Ovary (tissue), 7 donors: ENCODE measurements at regions not wholly inside any gene's neighbourhood (a gene's known extent, or its start where the extent isn't known, plus 50 kb on each side); places are given as distances from the start of the nearest gene placed in this dataset.

Experiments
- DNase-seq, 5 donors: peaks; one replicate each; pipeline ENCODE4 v3.0.0-alpha.2; 2019 to 2020
- H3K27ac ChIP-seq, 2 donors: fragments of 200-600 bp; one replicate each; pipeline versions ENCODE4 v1.5.1 to v1.8.0; 2019 to 2022
- H3K27me3 ChIP-seq: fragments of 200-600 bp; one replicate; pipeline ENCODE4 v1.8.0; 2022
- H3K36me3 ChIP-seq: fragments of 200-600 bp; sonication (generic); one replicate; pipeline ENCODE4 v1.5.1; 2019
- H3K4me1 ChIP-seq: one replicate; pipeline ENCODE4 v1.8.1; 2013; ENCODE audit warnings: mild to moderate bottlenecking, moderate library complexity; ENCODE audit not compliant: insufficient read depth
- H3K4me3 ChIP-seq: fragments of 200-600 bp; sonication (generic); one replicate; pipeline ENCODE4 v1.5.1; 2017
- H3K9me3 ChIP-seq, 2 donors: fragments of 200-600 bp in 1 of 2; sonication (generic) in 1 of 2; one replicate each; pipeline versions ENCODE4 v1.5.1 to v1.8.1; 2013 to 2019; ENCODE audit warnings: mild to moderate bottlenecking in 1 of 2, moderate library complexity in 1 of 2
- EP300 ChIP-seq: sonication (generic); formaldehyde crosslinking; IDR thresholded peaks from one replicate; pipeline ENCODE4 v1.6.1; 2017; ENCODE audit warnings: antibody characterized with exemption
- POLR2A ChIP-seq: fragments of 450-650 bp; IDR thresholded peaks from one replicate; pipeline ENCODE4 v1.6.1; 2017; ENCODE audit warnings: antibody characterized with exemption, mild to moderate bottlenecking, moderate library complexity
- whole genome bisulfite sequencing, 3 donors: extraction: QIAGEN DNeasy Blood & Tissue Kit in 1 of 3; methylation state at CpG; one replicate each; pipeline versions ENCODE4 v1.1.5 to v1.1.7; 2013 to 2017; 5-methylcytosine and 5-hydroxymethylcytosine counted together
- intact Hi-C, 4 donors: fragments of 100-400 bp; cut with DNase I; formaldehyde crosslinking; loops; one replicate each; pipeline versions ENCODE4 v1.11.0 to v1.15.1; 2022 to 2023
- TF ChIP-seq, protein P1 (sequence below), 3 donors: fragments of 450-650 bp in 2 of 3; fragments of 200-600 bp in 1 of 3; IDR thresholded peaks; one replicate each; pipeline versions ENCODE4 v1.5.1 to v1.8.0; 2016 to 2022; ENCODE audit warnings: antibody characterized with exemption in 3 of 3, mild to moderate bottlenecking in 1 of 3
- donor health status: DM: no; HTN: no; CAD: no; lungs with moderate emphysema.
- donor health status: DM: no; HTN: no; CAD: no.
- donor health status: Bipolar disorder and iron deficiency.
- donor health status: DM: no; HTN: no; CAD: no.
- donor health status: DM: yes; HTN: yes; CAD: no.

DNA sequence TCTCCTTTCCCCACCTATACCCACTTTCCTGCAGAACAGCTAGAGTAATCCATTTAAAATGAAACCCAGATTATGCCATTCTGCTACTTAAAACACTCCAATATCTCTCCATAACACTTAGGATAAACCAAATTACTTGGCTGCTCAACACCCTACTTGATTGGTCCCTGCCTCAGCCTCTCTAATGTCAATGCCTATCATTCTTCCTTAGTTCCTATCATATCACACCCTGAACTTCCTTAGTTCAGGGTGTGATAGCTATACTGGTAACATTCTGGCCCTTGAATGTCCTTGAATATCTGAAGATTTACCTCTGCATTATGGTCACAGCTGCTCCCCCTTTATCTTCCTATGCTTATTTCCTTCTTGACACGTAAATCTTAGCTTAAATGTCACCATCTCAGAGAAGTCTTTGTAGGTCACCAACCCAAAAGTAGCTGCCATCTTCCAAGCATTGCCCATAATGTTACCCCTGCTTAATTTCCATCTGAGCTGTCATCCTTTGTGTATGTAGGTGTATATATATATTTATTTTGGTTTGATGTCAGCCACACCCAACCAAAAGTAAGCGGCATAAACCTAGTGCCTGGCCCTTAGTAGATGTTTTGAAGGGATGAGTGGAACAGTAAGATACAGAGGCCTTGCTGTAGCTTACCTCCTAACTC, 379.8 kb downstream of the PTPRC start:
- TF ChIP-seq POLR2A (no peak), EP300 (no peak)
- TF ChIP-seq, protein P1, sequence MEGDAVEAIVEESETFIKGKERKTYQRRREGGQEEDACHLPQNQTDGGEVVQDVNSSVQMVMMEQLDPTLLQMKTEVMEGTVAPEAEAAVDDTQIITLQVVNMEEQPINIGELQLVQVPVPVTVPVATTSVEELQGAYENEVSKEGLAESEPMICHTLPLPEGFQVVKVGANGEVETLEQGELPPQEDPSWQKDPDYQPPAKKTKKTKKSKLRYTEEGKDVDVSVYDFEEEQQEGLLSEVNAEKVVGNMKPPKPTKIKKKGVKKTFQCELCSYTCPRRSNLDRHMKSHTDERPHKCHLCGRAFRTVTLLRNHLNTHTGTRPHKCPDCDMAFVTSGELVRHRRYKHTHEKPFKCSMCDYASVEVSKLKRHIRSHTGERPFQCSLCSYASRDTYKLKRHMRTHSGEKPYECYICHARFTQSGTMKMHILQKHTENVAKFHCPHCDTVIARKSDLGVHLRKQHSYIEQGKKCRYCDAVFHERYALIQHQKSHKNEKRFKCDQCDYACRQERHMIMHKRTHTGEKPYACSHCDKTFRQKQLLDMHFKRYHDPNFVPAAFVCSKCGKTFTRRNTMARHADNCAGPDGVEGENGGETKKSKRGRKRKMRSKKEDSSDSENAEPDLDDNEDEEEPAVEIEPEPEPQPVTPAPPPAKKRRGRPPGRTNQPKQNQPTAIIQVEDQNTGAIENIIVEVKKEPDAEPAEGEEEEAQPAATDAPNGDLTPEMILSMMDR (IDR thresholded peaks at IDR 0.05): no peak
- H3K36me3 ChIP-seq: no peaks in the 10 kb centered on the region
- 90 to 94% (median 93%) methylated on average over 2 of the region's 2 CpGs for WGBS, 3 donors
- H3K9me3 ChIP-seq: no peaks in the 10 kb centered on the region
- DNase-seq: no peak
- no peak overlapping the region for H3K27ac ChIP-seq
- H3K4me1 ChIP-seq: no peaks in the 10 kb centered on the region
- H3K4me3 ChIP-seq: no peak overlapping the region
- H3K27me3 ChIP-seq: no peaks in the 10 kb centered on the region
- intact Hi-C loops: no loop called here

DNA sequence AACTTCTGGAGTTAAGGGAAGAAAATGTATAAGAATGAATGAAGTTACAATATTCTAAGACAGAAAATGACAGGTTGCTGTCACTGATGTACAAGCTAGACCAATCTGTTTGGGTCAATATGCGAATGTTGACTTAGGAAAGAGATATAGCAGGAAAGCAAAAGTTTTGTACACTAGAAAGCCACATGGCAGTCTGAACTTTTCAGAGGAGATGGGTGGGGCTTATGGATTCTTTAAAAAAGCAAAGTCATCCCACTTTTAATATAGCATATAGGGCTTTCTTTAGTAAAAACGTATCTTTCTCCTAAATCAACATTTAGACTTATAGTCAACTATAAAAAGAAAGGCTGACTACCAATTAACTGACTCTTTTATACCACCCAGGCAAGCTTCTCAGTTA, 381.2 kb downstream of the PTPRC start:
- H3K4me3 ChIP-seq: no peak overlapping the region
- no peaks in the 10 kb centered on the region for H3K27me3 ChIP-seq
- no peak overlapping the region for H3K27ac ChIP-seq
- no peak for TF ChIP-seq POLR2A
- no peak for TF ChIP-seq EP300
- TF ChIP-seq, protein P1 (IDR thresholded peaks at IDR 0.05): no peak
- 71 to 80% (median 75%) methylated on average over 2 of the region's 2 CpGs for WGBS, 3 donors
- no peaks in the 10 kb centered on the region for H3K4me1 ChIP-seq
- intact Hi-C loops: no loop called here
- no peaks in the 10 kb centered on the region for H3K9me3 ChIP-seq
- DNase-seq: no peak
- H3K36me3 ChIP-seq: no peaks in the 10 kb centered on the region

DNA sequence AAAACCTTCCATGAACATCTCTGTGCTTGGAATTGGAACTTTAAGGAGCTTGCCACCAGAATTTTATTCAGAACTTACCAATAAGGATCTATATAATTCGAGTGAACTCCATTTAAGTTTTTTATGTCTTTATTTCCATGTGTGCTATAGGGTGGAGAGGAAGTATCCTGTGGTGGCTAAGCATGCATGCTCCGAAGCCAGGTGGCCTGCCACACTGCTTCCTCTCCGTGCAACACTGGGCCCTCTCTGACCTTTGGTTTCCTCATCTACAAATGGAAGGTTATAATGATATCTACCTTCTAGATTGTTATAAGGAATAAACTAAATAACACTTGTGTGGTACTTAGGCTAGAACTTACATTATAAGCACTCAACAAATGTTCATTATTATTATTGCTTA, 382.1 kb downstream of the PTPRC start:
- 80 to 86% (median 82%) methylated on average over 3 of the region's 3 CpGs for WGBS, 3 donors
- Histone ChIP-seq H3K27me3 (no peaks in the 10 kb centered on the region), H3K4me3 (no peak overlapping the region), H3K9me3 (no peaks in the 10 kb centered on the region), H3K27ac (no peak overlapping the region), H3K36me3 (no peaks in the 10 kb centered on the region), H3K4me1 (no peaks in the 10 kb centered on the region)
- intact Hi-C loops: no loop called here
- TF ChIP-seq EP300: no peak
- TF ChIP-seq, protein P1 (IDR thresholded peaks at IDR 0.05): no peak
- no peak for TF ChIP-seq POLR2A
- DNase-seq: no peak

DNA sequence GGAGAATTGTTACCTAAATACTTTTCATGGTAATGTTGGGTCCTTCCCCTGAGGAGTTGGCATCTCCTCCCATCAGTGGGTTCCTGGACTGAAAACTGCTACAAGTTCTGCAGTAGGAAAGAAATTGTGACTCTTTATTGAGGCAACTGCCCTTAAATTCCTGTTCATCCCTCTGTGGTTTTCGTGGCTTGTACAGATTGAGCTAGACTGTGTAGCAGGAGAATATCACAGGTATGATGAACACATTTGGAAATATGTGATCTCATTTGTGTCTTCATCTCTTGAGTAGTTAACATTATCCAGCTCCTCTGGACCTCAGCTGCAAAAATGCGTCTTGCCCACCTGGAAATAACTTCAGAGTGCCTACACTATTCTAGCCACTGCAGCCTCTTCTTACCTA, 390.6 kb downstream of the PTPRC start:
- WGBS, 3 donors: 85 to 95% (median 94%) methylated on average over 2 of the region's 2 CpGs
- H3K9me3 ChIP-seq: no peaks in the 10 kb centered on the region
- intact Hi-C loops: no loop called here
- DNase-seq: no peak
- TF ChIP-seq, protein P1 (IDR thresholded peaks at IDR 0.05): no peak
- TF ChIP-seq POLR2A: no peak
- TF ChIP-seq EP300: no peak
- H3K27me3 ChIP-seq: no peaks in the 10 kb centered on the region
- H3K36me3 ChIP-seq: no peaks in the 10 kb centered on the region
- no peak overlapping the region for H3K4me3 ChIP-seq
- no peak overlapping the region for H3K27ac ChIP-seq
- H3K4me1 ChIP-seq: no peaks in the 10 kb centered on the region
